Tibial nerve (tissue), 4 donors: ENCODE measurements at regions not wholly inside any gene's neighbourhood (a gene's known extent, or its start where the extent isn't known, plus 50 kb on each side); places are given as distances from the start of the nearest gene placed in this dataset.
A peak's percentile ranks its signal among the peaks of the same experiment; 100 is the strongest.

Experiments used
- DNase-seq, 2 donors: peaks; one replicate each; pipeline ENCODE4 v3.0.0-alpha.2; 2019; ENCODE audit warnings: low spot score in 2 of 2
- H3K27ac ChIP-seq, 4 donors: fragments of 200-600 bp; sonication (generic) in 3 of 4; one replicate each; pipeline ENCODE4 v1.5.1; 2017 to 2019; ENCODE audit warnings: mild to moderate bottlenecking in 1 of 4
- H3K27me3 ChIP-seq, 2 donors: fragments of 200-600 bp; sonication (generic) in 1 of 2; one replicate each; pipeline versions ENCODE4 v1.5.1 to v1.6.0; 2017 to 2019
- H3K36me3 ChIP-seq, 3 donors: fragments of 200-600 bp; sonication (generic); one replicate each; pipeline ENCODE4 v1.5.1; 2018 to 2019
- H3K4me1 ChIP-seq, 4 donors: fragments of 200-600 bp; sonication (generic) in 3 of 4; one replicate each; pipeline ENCODE4 v1.5.1; 2017 to 2019
- H3K4me3 ChIP-seq, 4 donors: fragments of 200-600 bp; sonication (generic) in 3 of 4; one replicate each; pipeline ENCODE4 v1.5.1; 2017 to 2019; ENCODE audit warnings: mild to moderate bottlenecking in 1 of 4, moderate library complexity in 1 of 4
- H3K9me3 ChIP-seq, 4 donors: fragments of 200-600 bp; sonication (generic) in 3 of 4; one replicate each; pipeline ENCODE4 v1.5.1; 2017 to 2019
- CTCF ChIP-seq, 5 experiments: fragments of 200-600 bp in 3 of 5; fragments of 450-650 bp in 2 of 5; sonication (generic) in 3 of 5; IDR thresholded peaks; one replicate each; pipeline ENCODE4 v1.5.1; 2016 to 2019; ENCODE audit warnings: antibody characterized with exemption in 5 of 5, mild to moderate bottlenecking in 3 of 5, moderate library complexity in 2 of 5
- EP300 ChIP-seq, 2 donors: sonication (generic); formaldehyde crosslinking; IDR thresholded peaks; one replicate each; pipeline ENCODE4 v1.6.1; 2017; ENCODE audit warnings: antibody characterized with exemption in 2 of 2, mild to moderate bottlenecking in 1 of 2
- POLR2A ChIP-seq, 2 donors: fragments of 450-650 bp; IDR thresholded peaks; one replicate each; pipeline ENCODE4 v1.6.1; 2017; ENCODE audit warnings: antibody characterized with exemption in 2 of 2, mild to moderate bottlenecking in 2 of 2, moderate library complexity in 2 of 2
- WGBS, 2 donors: methylation state at CpG; one replicate each; pipeline ENCODE4 v1.1.5; 2018; 5-methylcytosine and 5-hydroxymethylcytosine counted together

DNA sequence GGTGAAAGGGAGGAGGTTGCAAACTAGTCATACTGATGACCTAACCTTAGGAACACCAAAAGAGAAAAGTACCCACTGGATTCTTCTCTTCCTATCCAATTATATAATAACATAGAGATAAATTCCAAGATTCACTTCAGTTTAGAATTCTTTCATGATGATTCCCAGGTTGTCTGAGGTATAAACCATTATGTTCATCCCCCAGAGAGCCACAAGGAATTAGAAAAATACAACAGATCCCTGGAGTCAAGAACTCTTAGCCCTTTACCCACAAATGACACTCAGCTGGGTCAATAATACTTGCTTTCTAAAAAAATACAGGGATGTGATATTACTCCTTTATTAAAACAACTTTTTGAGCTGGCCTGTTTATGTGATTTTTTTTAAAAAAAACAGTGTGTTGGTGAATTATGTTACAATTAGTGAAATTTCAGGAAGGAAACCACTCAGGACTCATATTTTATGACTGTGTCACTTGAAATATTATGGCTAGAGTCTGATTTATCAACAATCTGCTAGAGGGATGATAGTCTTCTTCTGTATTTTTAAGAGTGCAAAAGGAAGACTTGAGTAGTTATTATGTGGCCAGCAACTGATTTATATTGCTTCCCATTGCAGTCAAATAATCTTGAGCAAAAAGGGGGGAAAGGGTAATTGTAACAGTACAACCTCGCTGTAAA is 338.2 kb downstream of the NFIB start:
- H3K4me3 ChIP-seq, result no peak overlapping the region
- H3K27me3 ChIP-seq, result no peaks in the 10 kb centered on the region
- H3K36me3 ChIP-seq, result no peaks in the 10 kb centered on the region
- peaks cover 0 to 17% (median 0%) of the 10 kb centered on the region in 4 donors for H3K4me1 ChIP-seq
- H3K9me3 ChIP-seq, result no peaks in the 10 kb centered on the region
- no peak for DNase-seq
- TF ChIP-seq POLR2A (IDR thresholded peaks at IDR 0.05) (no peak), CTCF (IDR thresholded peaks at IDR 0.05) (no peak), EP300 (IDR thresholded peaks at IDR 0.05) (no peak)
- 74 to 93% methylated on average over 1 of the region's 1 CpG for WGBS, 2 donors
- H3K27ac ChIP-seq, result no peak overlapping the region

- Histone ChIP-seq H3K4me1 (peaks cover 0 to 18% (median 0%) of the 10 kb centered on the region in 4 donors), H3K4me3 (no peak overlapping the region), H3K27ac (no peak overlapping the region), H3K9me3 (no peaks in the 10 kb centered on the region), H3K36me3 (no peaks in the 10 kb centered on the region), H3K27me3 (no peaks in the 10 kb centered on the region)
- no peak for DNase-seq
- 83 to 93% methylated on average over 4 of the region's 4 CpGs for WGBS, 2 donors
- TF ChIP-seq EP300 (IDR thresholded peaks at IDR 0.05) (no peak), CTCF (IDR thresholded peaks at IDR 0.05) (no peak), POLR2A (IDR thresholded peaks at IDR 0.05) (no peak)
Measured at GRCh38 chr9:13974891-13975290, 339.1 kb downstream of the NFIB start.

DNA sequence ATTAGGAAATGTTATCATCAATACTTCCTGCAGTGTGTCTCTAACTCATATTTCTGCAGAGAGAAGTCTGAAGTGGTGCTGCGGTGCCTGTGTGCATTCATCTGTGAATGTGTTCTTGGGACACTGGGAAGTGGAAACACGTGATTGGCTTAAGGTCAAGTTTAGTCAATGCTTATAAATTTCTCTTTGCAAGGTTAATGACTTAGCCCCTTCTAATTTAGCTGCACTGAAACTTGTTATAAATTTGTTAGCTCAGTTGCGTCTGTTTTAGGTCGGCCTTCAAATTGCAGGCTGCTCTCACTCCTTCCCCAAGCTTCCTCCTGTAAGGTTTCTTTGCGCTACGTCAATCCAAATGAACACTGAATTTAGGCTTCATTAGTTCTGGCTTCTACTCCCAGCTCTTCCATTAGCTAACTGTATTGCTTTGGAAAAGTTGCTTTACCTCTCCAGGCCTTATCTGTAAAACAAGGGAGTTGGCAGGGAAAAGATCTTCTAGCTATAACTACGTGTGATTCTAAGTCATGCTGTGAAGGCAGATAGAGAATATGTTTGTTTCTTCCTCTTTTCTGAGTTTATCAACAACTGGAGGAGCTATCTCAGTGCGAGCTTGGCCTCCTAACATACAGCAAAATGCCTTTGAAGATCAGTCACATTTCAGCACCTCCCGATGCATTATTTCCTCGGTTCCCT is 341.8 kb downstream of the NFIB start:
- Histone ChIP-seq H3K4me3 (no peak overlapping the region), H3K4me1 (peaks cover 0 to 18% (median 0%) of the 10 kb centered on the region in 4 donors), H3K27me3 (no peaks in the 10 kb centered on the region), H3K36me3 (no peaks in the 10 kb centered on the region), H3K27ac (no peak overlapping the region), H3K9me3 (no peaks in the 10 kb centered on the region)
- DNase-seq, result no peak
- no peak for TF ChIP-seq EP300 (IDR thresholded peaks at IDR 0.05)
- TF ChIP-seq CTCF (IDR thresholded peaks at IDR 0.05), result no peak
- TF ChIP-seq POLR2A (IDR thresholded peaks at IDR 0.05), result no peak
- 76 to 84% methylated on average over 10 of the region's 10 CpGs for WGBS, 2 donors

- Histone ChIP-seq H3K36me3 (no peaks in the 10 kb centered on the region), H3K27me3 (no peaks in the 10 kb centered on the region), H3K4me1 (peaks cover 0 to 18% (median 0%) of the 10 kb centered on the region in 4 donors), H3K9me3 (no peaks in the 10 kb centered on the region), H3K27ac (no peak overlapping the region), H3K4me3 (no peak overlapping the region)
- DNase-seq, result no peak
- no peak for TF ChIP-seq POLR2A (IDR thresholded peaks at IDR 0.05)
- no peak for TF ChIP-seq EP300 (IDR thresholded peaks at IDR 0.05)
- no peak for TF ChIP-seq CTCF (IDR thresholded peaks at IDR 0.05)
- WGBS, 2 donors, result 49 to 57% methylated on average over 4 of the region's 4 CpGs
Measured at GRCh38 chr9:13971415-13971814, 342.5 kb downstream of the NFIB start.

DNA sequence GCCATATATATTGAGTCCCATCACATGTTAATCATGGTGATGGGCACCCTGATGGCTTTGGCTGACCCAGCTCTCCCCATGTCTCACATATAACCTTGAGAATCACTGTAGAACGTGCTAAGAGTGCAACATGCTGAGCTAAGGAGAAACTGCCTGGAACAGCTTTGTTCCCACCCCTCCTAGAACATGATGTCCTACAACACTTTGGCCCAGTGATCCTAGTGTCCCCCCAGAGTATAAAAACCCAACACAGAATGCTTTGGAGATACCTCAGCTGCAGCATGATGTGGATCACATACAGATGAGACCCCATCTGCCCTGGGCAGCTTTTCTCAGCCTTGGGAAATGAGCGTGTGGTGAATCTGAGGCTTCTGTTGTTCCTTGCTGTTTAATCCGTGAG is 343.5 kb downstream of the NFIB start:
- peak in 1 of 2 donors; percentile 31 for DNase-seq
- no peak overlapping the region for H3K4me3 ChIP-seq
- H3K36me3 ChIP-seq, result no peaks in the 10 kb centered on the region
- TF ChIP-seq POLR2A (IDR thresholded peaks at IDR 0.05) (no peak), EP300 (IDR thresholded peaks at IDR 0.05) (peak in 1 of 2 donors; percentile 50), CTCF (IDR thresholded peaks at IDR 0.05) (no peak)
- peak overlapping the region in 1 of 4 donors; percentile 51 for H3K27ac ChIP-seq
- H3K9me3 ChIP-seq, result no peaks in the 10 kb centered on the region
- H3K4me1 ChIP-seq, result peaks cover 0 to 14% (median 0%) of the 10 kb centered on the region in 4 donors
- H3K27me3 ChIP-seq, result no peaks in the 10 kb centered on the region
- WGBS, 2 donors, result 72 to 90% methylated on average over 3 of the region's 3 CpGs
